Nephron progenitor cell (in vitro differentiated cells): ENCODE measurements at regions not wholly inside any gene's neighbourhood (a gene's known extent, or its start where the extent isn't known, plus 50 kb on each side); places are given as distances from the start of the nearest gene placed in this dataset.
"Not testable (repeated sequence)": the region's sequence is repeated elsewhere in the genome, so short reads cannot be mapped to it uniquely, and the experiment has no call there.

Experiments
- DNase-seq: peaks from one replicate; pipeline ENCODE4 v3.0.0; 2021
- H3K27ac Mint-ChIP-seq: 2 replicates; pipeline ENCODE4 v1.8.0; 2021; ENCODE audit warnings: mild to moderate bottlenecking, moderate library complexity, mixed read lengths
- H3K27me3 Mint-ChIP-seq: 2 replicates; pipeline ENCODE4 v1.8.0; 2021; ENCODE audit warnings: mild to moderate bottlenecking, low read depth, mixed read lengths; ENCODE audit not compliant: poor library complexity
- H3K36me3 Mint-ChIP-seq: 2 replicates; pipeline ENCODE4 v1.8.0; 2021; ENCODE audit warnings: low read depth, mixed read lengths
- H3K4me1 Mint-ChIP-seq: 2 replicates; pipeline ENCODE4 v1.8.0; 2021; ENCODE audit warnings: mixed read lengths
- H3K4me3 Mint-ChIP-seq: 2 replicates; pipeline ENCODE4 v1.8.0; 2021; ENCODE audit warnings: mild to moderate bottlenecking, moderate library complexity, mixed read lengths
- H3K9me3 Mint-ChIP-seq: 2 replicates; pipeline ENCODE4 v1.8.0; 2021; ENCODE audit warnings: mild to moderate bottlenecking, moderate library complexity, mixed read lengths
- TF ChIP-seq, protein P1 (sequence below): fragments of 200-600 bp; sonication (generic); IDR thresholded peaks from 2 replicates; pipeline ENCODE4 v1.5.0; 2021; ENCODE audit warnings: antibody characterized with exemption

DNA sequence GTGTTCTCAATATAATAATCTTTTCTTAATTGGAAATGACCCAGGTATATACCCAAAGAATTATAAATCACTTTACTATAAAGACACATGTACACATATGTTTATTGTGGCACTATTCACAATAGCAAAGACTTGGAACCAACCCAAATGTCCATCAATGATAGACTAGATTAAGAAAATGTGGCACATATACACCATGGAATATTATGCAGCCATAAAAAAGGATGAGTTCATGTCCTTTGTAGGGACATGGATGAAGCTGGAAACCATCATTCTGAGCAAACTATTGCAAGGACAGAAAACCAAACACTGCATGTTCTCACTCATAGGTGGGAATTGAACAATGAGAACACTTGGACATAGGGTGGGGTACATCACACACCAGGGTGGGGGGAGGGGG, 56.8 kb downstream of the SCGB2B2 start:
- peaks cover 58% of the 10 kb centered on the region for H3K9me3 Mint-ChIP-seq
- not testable (repeated sequence) for H3K36me3 Mint-ChIP-seq, H3K27ac Mint-ChIP-seq, H3K27me3 Mint-ChIP-seq, H3K4me3 Mint-ChIP-seq, DNase-seq, H3K4me1 Mint-ChIP-seq

DNA sequence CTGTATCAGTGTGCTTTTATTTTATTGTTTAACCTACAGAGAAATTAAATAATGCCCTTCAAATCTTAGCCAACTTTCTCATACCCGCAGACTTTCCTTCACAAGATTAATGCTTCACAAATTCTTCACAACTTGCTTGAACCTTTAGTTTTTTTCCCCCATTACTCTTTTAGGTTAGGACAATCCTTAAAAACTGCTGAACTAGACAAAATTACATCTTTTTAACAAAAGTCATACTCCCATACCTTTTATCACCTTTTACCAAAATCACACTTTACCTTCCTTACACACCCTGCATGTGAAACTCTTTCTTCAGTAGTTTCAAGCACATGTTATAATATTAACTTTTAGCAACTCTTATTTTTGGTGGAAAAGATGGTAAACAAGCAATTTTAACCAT, 58.5 kb downstream of the SCGB2B2 start:
- Mint-ChIP-seq H3K9me3 (peaks cover 60% of the 10 kb centered on the region), H3K4me3 (no peak overlapping the region)
- TF ChIP-seq, protein P1, sequence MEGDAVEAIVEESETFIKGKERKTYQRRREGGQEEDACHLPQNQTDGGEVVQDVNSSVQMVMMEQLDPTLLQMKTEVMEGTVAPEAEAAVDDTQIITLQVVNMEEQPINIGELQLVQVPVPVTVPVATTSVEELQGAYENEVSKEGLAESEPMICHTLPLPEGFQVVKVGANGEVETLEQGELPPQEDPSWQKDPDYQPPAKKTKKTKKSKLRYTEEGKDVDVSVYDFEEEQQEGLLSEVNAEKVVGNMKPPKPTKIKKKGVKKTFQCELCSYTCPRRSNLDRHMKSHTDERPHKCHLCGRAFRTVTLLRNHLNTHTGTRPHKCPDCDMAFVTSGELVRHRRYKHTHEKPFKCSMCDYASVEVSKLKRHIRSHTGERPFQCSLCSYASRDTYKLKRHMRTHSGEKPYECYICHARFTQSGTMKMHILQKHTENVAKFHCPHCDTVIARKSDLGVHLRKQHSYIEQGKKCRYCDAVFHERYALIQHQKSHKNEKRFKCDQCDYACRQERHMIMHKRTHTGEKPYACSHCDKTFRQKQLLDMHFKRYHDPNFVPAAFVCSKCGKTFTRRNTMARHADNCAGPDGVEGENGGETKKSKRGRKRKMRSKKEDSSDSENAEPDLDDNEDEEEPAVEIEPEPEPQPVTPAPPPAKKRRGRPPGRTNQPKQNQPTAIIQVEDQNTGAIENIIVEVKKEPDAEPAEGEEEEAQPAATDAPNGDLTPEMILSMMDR, result no peak

DNA sequence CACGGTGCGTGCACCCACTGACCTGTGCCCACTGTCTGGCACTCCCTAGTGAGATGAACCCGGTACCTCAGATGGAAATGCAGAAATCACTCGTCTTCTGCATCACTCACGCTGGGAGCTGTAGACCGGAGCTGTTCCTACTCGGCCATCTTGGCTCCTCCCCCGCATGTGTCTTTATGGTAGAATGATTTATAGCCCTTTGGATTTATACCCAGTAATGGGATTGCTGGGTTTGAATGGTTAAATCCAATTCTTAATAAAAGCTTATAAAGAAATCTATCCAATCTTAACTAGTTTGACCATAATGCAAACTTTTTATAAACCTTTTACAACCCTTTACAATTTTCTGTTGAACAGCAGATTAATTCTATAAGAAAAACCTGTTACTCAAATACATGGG, 59.0 kb downstream of the SCGB2B2 start:
- not testable (repeated sequence) for H3K36me3 Mint-ChIP-seq

More for the DNA sequence above, 58.5 kb downstream of the SCGB2B2 start:
- no peaks in the 10 kb centered on the region for H3K4me1 Mint-ChIP-seq
- DNase-seq, result no peak
- H3K27ac Mint-ChIP-seq, result no peak overlapping the region
- peaks cover 4% of the 10 kb centered on the region for H3K27me3 Mint-ChIP-seq
- H3K36me3 Mint-ChIP-seq, result no peaks in the 10 kb centered on the region

DNA sequence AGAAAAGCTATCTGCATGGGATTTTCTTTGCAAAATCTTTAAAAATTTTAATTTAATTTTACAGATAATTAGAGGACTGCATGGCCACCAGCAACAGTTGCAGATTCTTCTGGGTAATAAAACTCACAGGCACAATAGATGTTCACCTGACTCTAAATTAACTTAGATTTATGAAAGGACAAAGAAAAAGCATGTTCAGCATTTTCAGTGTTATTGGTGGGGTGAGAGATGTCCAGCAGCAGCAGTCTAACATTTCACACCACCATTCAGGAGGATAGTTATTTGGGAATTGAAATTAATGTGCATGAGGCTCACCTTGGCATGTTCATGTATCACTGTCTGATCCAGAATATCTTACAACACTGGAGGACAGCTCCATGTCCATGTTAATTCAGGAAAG, 74.0 kb downstream of the SCGB2B2 start:
- Mint-ChIP-seq H3K4me1 (no peaks in the 10 kb centered on the region), H3K9me3 (peaks cover 32% of the 10 kb centered on the region), H3K27ac (no peak overlapping the region), H3K27me3 (peaks cover 14% of the 10 kb centered on the region), H3K36me3 (no peaks in the 10 kb centered on the region), H3K4me3 (no peak overlapping the region)
- no peak for DNase-seq
- TF ChIP-seq, protein P1, result no peak

More for the DNA sequence above, 59.0 kb downstream of the SCGB2B2 start:
- H3K27me3 Mint-ChIP-seq, H3K27ac Mint-ChIP-seq, DNase-seq, H3K4me1 Mint-ChIP-seq, H3K4me3 Mint-ChIP-seq: not testable (repeated sequence)
- peaks cover 62% of the 10 kb centered on the region for H3K9me3 Mint-ChIP-seq

DNA sequence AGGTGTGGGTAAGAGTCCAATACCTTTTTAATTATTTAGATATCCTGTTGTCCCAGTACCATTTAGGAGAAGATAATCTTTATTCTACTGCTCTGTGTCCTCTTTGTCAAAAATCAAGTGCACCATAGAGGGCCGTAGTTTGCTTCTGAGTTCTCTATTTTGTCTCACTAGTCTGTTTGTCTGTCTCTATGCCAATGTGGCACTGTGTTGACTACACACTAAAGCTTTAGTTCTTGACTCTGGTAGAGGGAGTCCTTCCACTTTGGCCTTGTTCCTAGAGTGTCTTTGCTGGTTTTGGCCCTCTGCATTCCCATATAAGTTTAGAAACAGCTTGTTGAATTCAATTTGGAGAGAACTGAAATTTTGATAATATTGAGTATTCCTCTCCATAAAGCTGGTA, 75.9 kb downstream of the SCGB2B2 start:
- Mint-ChIP-seq H3K9me3 (peaks cover 33% of the 10 kb centered on the region), H3K36me3 (no peaks in the 10 kb centered on the region), H3K4me1 (no peaks in the 10 kb centered on the region)

DNA sequence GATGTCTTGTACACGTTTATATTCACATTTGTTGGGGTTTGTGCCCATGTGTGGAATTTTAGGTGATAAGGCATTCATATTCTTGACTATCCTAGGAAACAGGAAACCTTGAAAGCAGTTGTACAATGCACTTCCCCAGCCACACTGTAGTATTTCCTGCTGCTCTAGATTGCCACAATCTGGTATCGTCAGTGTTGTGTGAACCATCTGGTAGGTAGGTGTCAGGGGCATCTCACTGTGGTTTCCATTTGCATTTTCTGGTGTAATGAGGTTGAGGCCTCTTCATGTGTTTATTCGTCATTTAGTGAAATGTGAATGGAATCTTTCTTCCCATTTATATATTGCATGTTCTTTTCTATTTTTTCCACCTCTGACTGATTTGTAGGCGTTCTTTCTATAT, 76.6 kb downstream of the SCGB2B2 start:
- TF ChIP-seq, protein P1, result no peak
- no peaks in the 10 kb centered on the region for H3K36me3 Mint-ChIP-seq

More for the DNA sequence above, 75.9 kb downstream of the SCGB2B2 start:
- Mint-ChIP-seq H3K4me3 (no peak overlapping the region), H3K27me3 (peaks cover 14% of the 10 kb centered on the region), H3K27ac (no peak overlapping the region)
- DNase-seq, result no peak
- TF ChIP-seq, protein P1, result no peak

DNA sequence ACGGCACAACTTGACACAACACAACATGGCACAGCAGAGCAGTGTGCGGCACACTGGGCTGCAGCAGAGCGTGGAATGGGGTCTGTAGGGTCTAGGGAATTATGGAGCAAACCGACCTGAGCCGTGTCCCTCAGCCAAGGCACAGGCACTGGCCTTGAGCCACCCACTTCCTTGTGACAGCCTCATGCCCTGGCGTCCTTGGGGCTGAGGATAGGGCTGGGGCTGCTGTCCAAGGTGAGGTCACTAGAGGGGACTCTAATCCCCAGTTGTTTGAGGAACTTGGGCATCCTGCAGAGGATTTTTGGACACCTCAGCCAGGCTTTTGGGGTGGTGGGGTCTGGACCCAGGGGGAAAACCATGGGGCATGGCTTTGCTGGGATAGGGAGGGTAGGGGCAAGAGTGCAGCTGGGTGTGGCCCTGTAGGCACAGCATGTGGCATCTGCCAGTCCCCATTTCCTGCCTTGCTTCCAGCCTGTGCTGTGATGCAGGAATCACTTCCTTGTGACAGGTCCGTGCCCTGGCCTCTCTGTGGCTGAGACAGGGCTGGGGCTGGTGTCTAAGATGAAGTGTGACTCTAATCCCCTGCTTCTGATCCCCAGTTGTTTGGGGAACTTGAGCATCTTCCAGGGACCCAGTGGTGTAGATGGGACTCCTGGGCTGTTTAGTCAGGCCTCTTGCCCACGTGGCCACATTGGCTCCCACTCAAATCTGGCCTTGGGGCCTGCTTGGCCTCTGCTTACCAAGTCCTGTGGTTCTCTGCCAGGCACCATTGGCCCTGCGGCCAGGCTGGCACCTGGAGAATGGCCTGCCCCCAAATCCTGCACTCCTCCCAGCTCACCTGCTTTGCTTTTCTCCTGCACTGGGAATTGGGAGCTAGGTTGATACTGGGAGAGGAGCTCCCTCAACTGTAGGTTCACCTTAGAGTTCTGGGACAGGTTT, 78.5 kb downstream of the SCGB2B2 start:
- Mint-ChIP-seq H3K4me1 (no peaks in the 10 kb centered on the region), H3K27me3 (peaks cover 14% of the 10 kb centered on the region), H3K4me3 (no peak overlapping the region), H3K27ac (no peak overlapping the region), H3K9me3 (peaks cover 45% of the 10 kb centered on the region), H3K36me3 (no peaks in the 10 kb centered on the region)
- TF ChIP-seq, protein P1, result no peak
- no peak for DNase-seq

More for the DNA sequence above, 76.6 kb downstream of the SCGB2B2 start:
- Mint-ChIP-seq H3K9me3 (peaks cover 40% of the 10 kb centered on the region), H3K4me1 (no peaks in the 10 kb centered on the region), H3K27ac (no peak overlapping the region), H3K4me3 (no peak overlapping the region), H3K27me3 (peaks cover 14% of the 10 kb centered on the region)
- DNase-seq, result no peak
